Panc1 (cell line): ENCODE measurements at regions not wholly inside any gene's neighbourhood (a gene's known extent, or its start where the extent isn't known, plus 50 kb on each side); places are given as distances from the start of the nearest gene placed in this dataset.

Source experiments
- ATAC-seq: fragments of 200-7000 bp; cut with Tn5 transposase; 2 replicates; pipeline ENCODE4 v1.9.1; 2020; ENCODE audit warnings: mild to moderate bottlenecking, moderate library complexity
- BruUV-seq: library from RNA; stranded (reverse); fragments of 400-500 nt; replicated peaks from 2 replicates; lab custom pipeline; 2021; lab: Mats Ljungman, UMichigan
- CTCF ChIA-PET: fragments of 300-600 bp; sonication (Branson Sonifier 250); formaldehyde crosslinking; loops from one replicate; lab custom pipeline; 2022; ENCODE audit warnings: antibody characterized with exemption; lab: Charles Lee
- POLR2A ChIA-PET: fragments of 300-600 bp; sonication (Branson Sonifier 250); formaldehyde crosslinking; loops from one replicate; lab custom pipeline; 2022; ENCODE audit warnings: antibody characterized with exemption; lab: Charles Lee
- DNase-seq: peaks from one replicate; pipeline ENCODE4 v3.0.0-alpha.2; 2010; ENCODE audit warnings: low read depth, low spot score
- H3K27ac ChIP-seq: 2 replicates; pipeline ENCODE4 v1.5.1; 2011; ENCODE audit warnings: mild to moderate bottlenecking, low read length, inconsistent platforms
- H3K27me3 ChIP-seq: fragments of 200-500 bp; sonication (Bioruptor generic); 2 replicates; pipeline ENCODE4 v1.6.0; 2014; ENCODE audit warnings: low read length, inconsistent platforms; ENCODE audit not compliant: control insufficient read depth, insufficient read depth
- H3K36me3 ChIP-seq: fragments of 200-500 bp; sonication (Bioruptor generic); 2 replicates; pipeline ENCODE4 v1.5.1; 2014; ENCODE audit warnings: inconsistent platforms, mild to moderate bottlenecking, low read length, moderate library complexity; ENCODE audit not compliant: control insufficient read depth, insufficient read depth
- H3K4me1 ChIP-seq: 2 replicates; pipeline ENCODE4 v1.5.1; 2011; ENCODE audit warnings: inconsistent platforms, mild to moderate bottlenecking, low read length, moderate library complexity; ENCODE audit not compliant: control insufficient read depth, insufficient read depth
- H3K4me3 ChIP-seq, 2 experiments: 2 replicates each; pipeline ENCODE4 v1.5.1; 2011 to 2012; ENCODE audit warnings: low read depth in 2 of 2, low read length in 2 of 2, mild to moderate bottlenecking in 2 of 2, inconsistent platforms in 1 of 2, moderate library complexity in 1 of 2
- H3K9me3 ChIP-seq: fragments of 200-500 bp; sonication (Bioruptor generic); 2 replicates; pipeline ENCODE4 v1.5.1; 2014; ENCODE audit warnings: low read depth, mild to moderate bottlenecking, inconsistent platforms, low read length, moderate library complexity; ENCODE audit not compliant: control insufficient read depth, insufficient read depth
- CTCF ChIP-seq: fragments of 450-650 bp; IDR thresholded peaks from 2 replicates; pipeline ENCODE4 v1.5.1; 2017; ENCODE audit warnings: mild to moderate bottlenecking
- POLR2AphosphoS5 ChIP-seq: IDR thresholded peaks from 2 replicates; pipeline ENCODE4 v1.6.1; 2012; ENCODE audit warnings: mild to moderate bottlenecking, low read depth, low read length, moderate library complexity
- REST ChIP-seq, 2 experiments: IDR thresholded peaks; 2 replicates each; pipeline ENCODE4 v1.6.1; 2011 to 2012; ENCODE audit warnings: low read depth in 2 of 2, control low read depth in 1 of 2, low read length in 1 of 2, mild to moderate bottlenecking in 1 of 2, moderate library complexity in 1 of 2; ENCODE audit not compliant: insufficient read depth in 1 of 2
- SIN3A ChIP-seq: IDR thresholded peaks from 2 replicates; pipeline ENCODE4 v1.6.1; 2012; ENCODE audit warnings: low read depth, mild to moderate bottlenecking, low read length, moderate library complexity, borderline replicate concordance; ENCODE audit not compliant: insufficient read depth
- TCF7L2 ChIP-seq: IDR thresholded peaks from 2 replicates; pipeline ENCODE4 v1.6.1; 2011; ENCODE audit warnings: mild to moderate bottlenecking, low read depth, low read length, inconsistent platforms
- in situ Hi-C: cut with HindIII; loops from 2 replicates; pipeline ENCODE4 v1.10.0; 2016; ENCODE audit warnings: low sequenced_read_pairs, low pct_unique_long_range_greater_than_20kb
- intact Hi-C: fragments of 100-400 bp; cut with micrococcal nuclease; formaldehyde crosslinking; loops from one replicate; pipeline ENCODE4 v1.10.0; 2022; ENCODE audit not compliant: unreplicated experiment

- no TSS peak for BruUV-seq
- no peak overlapping the region for H3K27ac ChIP-seq
- H3K4me3 ChIP-seq, result no peak overlapping the region
- ChIA-PET POLR2A (no interaction called here), CTCF (no interaction called here)
- intact Hi-C loops, result no loop called here
- DNase-seq, result no peak
- H3K9me3 ChIP-seq, result no peaks in the 10 kb centered on the region
- no peaks in the 10 kb centered on the region for H3K4me1 ChIP-seq
- no peak for TF ChIP-seq POLR2AphosphoS5
- TF ChIP-seq CTCF, result no peak
- TF ChIP-seq SIN3A, result no peak
- TF ChIP-seq REST (IDR thresholded peaks at IDR 0.05; ENCODE audit: insufficient read depth in 1 of 2, low read depth in 2 of 2, low read length in 1 of 2), result no peak
- no peak for TF ChIP-seq TCF7L2
- no peaks in the 10 kb centered on the region for H3K27me3 ChIP-seq
- in situ Hi-C loops, result no loop called here
- no peak for ATAC-seq
- H3K36me3 ChIP-seq, result no peaks in the 10 kb centered on the region
These were observed 271.3 kb downstream of the ICOS start for GRCh38 chr2:204207866-204208265.

- H3K36me3 ChIP-seq, result no peaks in the 10 kb centered on the region
- no peak overlapping the region for H3K4me3 ChIP-seq
- in situ Hi-C loops, result no loop called here
- POLR2A ChIA-PET, result interaction anchor here (0.6 kb wide), 1 partner anchor 271 kb away, joined by 3 read pairs; no protein-coding TSS in a partner anchor
- H3K27ac ChIP-seq, result no peak overlapping the region
- H3K9me3 ChIP-seq, result peaks cover 4% of the 10 kb centered on the region; the same call in 1 of the 2 replicates
- BruUV-seq, result no TSS peak
- TF ChIP-seq REST (IDR thresholded peaks at IDR 0.05; ENCODE audit: insufficient read depth in 1 of 2, low read depth in 2 of 2, low read length in 1 of 2), result no peak
- TF ChIP-seq SIN3A, result no peak
- no peak for TF ChIP-seq CTCF
- no peak for TF ChIP-seq TCF7L2
- no peak for TF ChIP-seq POLR2AphosphoS5
- no peaks in the 10 kb centered on the region for H3K27me3 ChIP-seq
- no peak for DNase-seq
- CTCF ChIA-PET, result no interaction called here
- intact Hi-C loops, result no loop called here
- H3K4me1 ChIP-seq, result no peaks in the 10 kb centered on the region
- ATAC-seq, result no peak
These were observed 277.0 kb downstream of the ICOS start for GRCh38 chr2:204213588-204213987.
